Stomach smooth muscle (tissue), 2 donors: ENCODE measurements at regions not wholly inside any gene's neighbourhood (a gene's known extent, or its start where the extent isn't known, plus 50 kb on each side); places are given as distances from the start of the nearest gene placed in this dataset.

ENCODE experiments used
- H3K27ac ChIP-seq: one replicate; pipeline ENCODE4 v1.7.0; 2013; ENCODE audit warnings: mild to moderate bottlenecking, low read length, inconsistent platforms
- H3K27me3 ChIP-seq, 2 donors: one replicate each; pipeline ENCODE4 v1.7.0; 2013; ENCODE audit warnings: low read length in 2 of 2; ENCODE audit not compliant: insufficient read depth in 2 of 2, control insufficient read depth in 1 of 2
- H3K36me3 ChIP-seq, 2 donors: one replicate each; pipeline ENCODE4 v1.7.0; 2013; ENCODE audit warnings: low read length in 2 of 2; ENCODE audit not compliant: control insufficient read depth in 2 of 2, insufficient read depth in 2 of 2
- H3K4me1 ChIP-seq: one replicate; pipeline ENCODE4 v1.7.0; 2013; ENCODE audit warnings: low read length; ENCODE audit not compliant: control insufficient read depth, insufficient read depth
- H3K4me3 ChIP-seq, 2 donors: one replicate each; pipeline ENCODE4 v1.7.0; 2013; ENCODE audit warnings: low read length in 2 of 2
- H3K9ac ChIP-seq, 2 donors: one replicate each; pipeline ENCODE4 v1.7.0; 2013; ENCODE audit warnings: low read length in 2 of 2, mild to moderate bottlenecking in 1 of 2
- H3K9me3 ChIP-seq, 2 donors: one replicate each; pipeline ENCODE4 v1.7.0; 2013; ENCODE audit warnings: low read length in 2 of 2; ENCODE audit not compliant: control insufficient read depth in 2 of 2
- donor health status: healthy.
- donor health status: Pancreatic carcinoma.

- peaks cover 0 to 11% of the 10 kb centered on the region in 2 donors for H3K27me3 ChIP-seq
- no peak overlapping the region for H3K9ac ChIP-seq
- no peaks in the 10 kb centered on the region for H3K9me3 ChIP-seq
- no peak overlapping the region for H3K27ac ChIP-seq
- no peak overlapping the region for H3K4me3 ChIP-seq
- H3K36me3 ChIP-seq, result no peaks in the 10 kb centered on the region
- H3K4me1 ChIP-seq, result no peaks in the 10 kb centered on the region
These were observed 174.1 kb upstream of the CASK start for GRCh38 chrX:42097486-42097885.

- H3K9ac ChIP-seq, result no peak overlapping the region
- no peak overlapping the region for H3K27ac ChIP-seq
- H3K36me3 ChIP-seq, result no peaks in the 10 kb centered on the region
- no peak overlapping the region for H3K4me3 ChIP-seq
- peaks cover 0 to 11% of the 10 kb centered on the region in 2 donors for H3K27me3 ChIP-seq
- no peaks in the 10 kb centered on the region for H3K4me1 ChIP-seq
- no peaks in the 10 kb centered on the region for H3K9me3 ChIP-seq
These were observed 173.0 kb upstream of the CASK start for GRCh38 chrX:42096265-42096920.

- Histone ChIP-seq H3K9ac (no peak overlapping the region), H3K4me3 (no peak overlapping the region), H3K36me3 (no peaks in the 10 kb centered on the region), H3K9me3 (no peaks in the 10 kb centered on the region), H3K4me1 (no peaks in the 10 kb centered on the region), H3K27ac (no peak overlapping the region), H3K27me3 (peaks cover 0 to 10% of the 10 kb centered on the region in 2 donors)
These were observed 170.9 kb upstream of the CASK start for GRCh38 chrX:42094218-42094617.

GRCh38 chrX:42093756-42094155 is 170.4 kb upstream of the CASK start:
- H3K36me3 ChIP-seq, result no peaks in the 10 kb centered on the region
- H3K27me3 ChIP-seq, result peaks cover 0 to 6% of the 10 kb centered on the region in 2 donors
- H3K27ac ChIP-seq, result no peak overlapping the region
- no peaks in the 10 kb centered on the region for H3K9me3 ChIP-seq
- no peaks in the 10 kb centered on the region for H3K4me1 ChIP-seq
- H3K9ac ChIP-seq, result no peak overlapping the region
- H3K4me3 ChIP-seq, result no peak overlapping the region

GRCh38 chrX:42090395-42090794 is 167.0 kb upstream of the CASK start:
- Histone ChIP-seq H3K36me3 (no peaks in the 10 kb centered on the region), H3K4me1 (no peaks in the 10 kb centered on the region), H3K9me3 (no peaks in the 10 kb centered on the region), H3K9ac (no peak overlapping the region), H3K27ac (no peak overlapping the region), H3K27me3 (peaks cover 0 to 7% of the 10 kb centered on the region in 2 donors), H3K4me3 (no peak overlapping the region)

GRCh38 chrX:42089031-42089430 is 165.7 kb upstream of the CASK start:
- Histone ChIP-seq H3K4me3 (no peak overlapping the region), H3K27ac (no peak overlapping the region), H3K4me1 (no peaks in the 10 kb centered on the region), H3K9ac (no peak overlapping the region), H3K9me3 (no peaks in the 10 kb centered on the region), H3K36me3 (no peaks in the 10 kb centered on the region), H3K27me3 (peaks cover 0 to 4% of the 10 kb centered on the region in 2 donors)

- no peaks in the 10 kb centered on the region for H3K36me3 ChIP-seq
- H3K9me3 ChIP-seq, result no peaks in the 10 kb centered on the region
- no peak overlapping the region for H3K9ac ChIP-seq
- H3K27ac ChIP-seq, result no peak overlapping the region
- H3K27me3 ChIP-seq, result peaks cover 0 to 4% of the 10 kb centered on the region in 2 donors
- H3K4me3 ChIP-seq, result no peak overlapping the region
- H3K4me1 ChIP-seq, result no peaks in the 10 kb centered on the region
These were observed 164.6 kb upstream of the CASK start for GRCh38 chrX:42087960-42088359.

GRCh38 chrX:42085836-42086235 is 162.5 kb upstream of the CASK start:
- H3K9ac ChIP-seq, result no peak overlapping the region

GRCh38 chrX:42079968-42080367 is 156.6 kb upstream of the CASK start:
- Histone ChIP-seq H3K36me3 (no peaks in the 10 kb centered on the region), H3K27ac (no peak overlapping the region), H3K9me3 (no peaks in the 10 kb centered on the region), H3K9ac (no peak overlapping the region), H3K27me3 (peaks cover 0 to 2% of the 10 kb centered on the region in 2 donors), H3K4me3 (no peak overlapping the region), H3K4me1 (no peaks in the 10 kb centered on the region)

More at GRCh38 chrX:42085836-42086235, 162.5 kb upstream of the CASK start:
- H3K4me1 ChIP-seq, result no peaks in the 10 kb centered on the region
- H3K27ac ChIP-seq, result no peak overlapping the region
- no peak overlapping the region for H3K4me3 ChIP-seq
- no peaks in the 10 kb centered on the region for H3K36me3 ChIP-seq
- no peaks in the 10 kb centered on the region for H3K9me3 ChIP-seq
- H3K27me3 ChIP-seq, result peaks cover 0 to 4% of the 10 kb centered on the region in 2 donors

- no peaks in the 10 kb centered on the region for H3K9me3 ChIP-seq
- H3K27me3 ChIP-seq, result peaks cover 0 to 2% of the 10 kb centered on the region in 2 donors
- no peaks in the 10 kb centered on the region for H3K36me3 ChIP-seq
- H3K9ac ChIP-seq, result no peak overlapping the region
- no peaks in the 10 kb centered on the region for H3K4me1 ChIP-seq
- no peak overlapping the region for H3K4me3 ChIP-seq
- no peak overlapping the region for H3K27ac ChIP-seq
These were observed 154.3 kb upstream of the CASK start for GRCh38 chrX:42077675-42078074.

GRCh38 chrX:42075032-42075431 is 151.7 kb upstream of the CASK start:
- Histone ChIP-seq H3K4me3 (no peak overlapping the region), H3K9me3 (no peaks in the 10 kb centered on the region), H3K27ac (no peak overlapping the region), H3K27me3 (peaks cover 0 to 2% of the 10 kb centered on the region in 2 donors), H3K36me3 (no peaks in the 10 kb centered on the region), H3K9ac (no peak overlapping the region), H3K4me1 (no peaks in the 10 kb centered on the region)
